CD4-positive, alpha-beta T cell treated with Interleukin-6 for 4 hours (primary cell): ENCODE measurements at regions not wholly inside any gene's neighbourhood (a gene's known extent, or its start where the extent isn't known, plus 50 kb on each side); places are given as distances from the start of the nearest gene placed in this dataset.

Source experiments
- DNase-seq: peaks from one replicate; pipeline ENCODE4 v3.0.0-alpha.2; 2020; ENCODE audit warnings: mixed read lengths

DNA sequence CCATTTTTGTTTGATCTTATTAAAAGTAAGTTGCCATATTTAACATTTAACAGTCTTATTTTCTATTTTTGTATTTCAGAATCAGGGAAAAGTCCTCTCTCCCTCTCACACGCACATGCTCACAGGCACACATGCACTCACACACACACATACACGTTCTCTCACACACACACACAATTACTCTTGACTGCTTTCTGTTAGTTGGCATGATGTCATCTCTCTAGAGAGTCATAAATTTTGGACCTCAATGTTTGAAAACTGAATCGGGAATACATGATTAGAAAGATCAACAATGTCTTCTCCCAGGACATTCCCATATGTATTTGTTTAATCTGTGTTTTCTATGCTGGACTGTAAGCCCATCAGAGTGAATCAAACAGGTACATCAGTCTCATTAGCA, 165.7 kb upstream of the AHR start:
- DNase-seq, result no peak

DNA sequence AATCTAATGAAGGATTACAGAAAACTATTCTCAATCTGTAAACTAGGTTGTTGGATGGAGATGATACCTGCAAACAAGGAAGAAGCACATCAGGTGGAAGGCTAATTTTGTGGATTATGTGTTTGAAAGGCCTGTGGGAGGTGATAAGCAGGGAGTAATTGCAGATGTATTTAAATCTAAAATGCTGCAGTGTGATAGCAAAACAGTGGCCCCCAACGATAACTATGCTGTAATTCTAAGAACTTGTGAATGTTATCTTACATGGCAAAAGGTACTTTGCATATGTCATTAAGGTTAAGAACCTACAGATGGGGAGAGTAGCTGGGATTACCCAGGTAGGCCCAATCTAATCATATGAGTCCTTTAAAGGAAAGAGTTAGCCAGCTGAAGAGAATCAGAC, 164.5 kb upstream of the AHR start:
- DNase-seq, result no peak

DNA sequence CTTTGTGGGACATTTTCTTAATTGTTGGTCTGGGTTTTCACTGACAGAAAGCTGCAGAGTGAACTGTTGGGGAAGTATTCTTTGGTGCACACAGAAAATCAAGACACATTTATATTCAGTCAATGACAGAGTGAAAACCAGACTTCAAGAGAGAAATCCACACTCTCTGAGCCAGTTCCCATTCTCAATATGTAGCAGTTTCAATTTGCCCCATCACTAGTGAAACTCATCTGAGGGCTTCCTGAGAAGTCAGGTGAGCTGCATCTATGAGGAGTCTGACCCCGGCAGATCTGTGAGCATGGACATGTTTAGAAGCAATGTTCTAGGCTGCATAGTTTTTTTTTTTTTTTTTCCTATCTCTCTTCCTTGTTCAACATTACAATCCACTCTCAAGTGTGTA, 163.7 kb upstream of the AHR start:
- DNase-seq, result no peak

DNA sequence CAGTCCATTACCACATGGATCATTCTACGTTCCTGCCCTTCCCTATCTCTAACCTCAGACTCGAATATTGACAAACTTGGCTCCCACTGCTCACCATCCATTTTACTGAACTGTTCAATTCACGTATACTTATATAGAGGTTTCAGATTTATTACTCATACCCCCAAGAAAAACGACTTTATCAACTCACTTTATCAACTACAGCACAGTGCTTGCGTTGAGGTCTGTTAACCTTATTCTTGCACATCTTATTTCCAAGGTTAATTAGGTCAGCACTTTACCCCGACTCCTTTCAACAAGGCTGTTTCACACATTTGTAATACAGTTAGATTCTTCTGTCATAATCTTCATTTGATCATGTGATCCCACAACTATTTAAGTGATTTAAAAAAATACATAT, 162.3 kb upstream of the AHR start:
- DNase-seq, result no peak

DNA sequence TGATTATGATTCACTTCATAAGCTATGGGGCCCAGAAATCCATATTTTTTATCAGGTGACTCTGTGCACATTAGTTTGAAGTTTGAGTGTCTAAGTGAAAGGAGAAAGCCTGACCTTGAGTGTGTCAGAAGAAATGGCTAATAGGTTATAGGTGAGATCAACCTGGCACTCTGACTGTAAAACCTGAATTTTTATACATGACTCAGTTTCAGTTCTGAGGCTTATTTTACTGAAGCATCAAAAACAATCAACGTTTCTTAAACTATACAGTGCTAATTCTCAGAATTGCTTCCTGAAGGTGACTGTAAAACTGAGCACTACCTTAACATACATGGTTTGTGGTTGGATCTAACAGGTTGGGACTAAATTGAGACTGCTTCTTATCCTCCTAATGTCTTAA, 159.4 kb upstream of the AHR start:
- no peak for DNase-seq

DNA sequence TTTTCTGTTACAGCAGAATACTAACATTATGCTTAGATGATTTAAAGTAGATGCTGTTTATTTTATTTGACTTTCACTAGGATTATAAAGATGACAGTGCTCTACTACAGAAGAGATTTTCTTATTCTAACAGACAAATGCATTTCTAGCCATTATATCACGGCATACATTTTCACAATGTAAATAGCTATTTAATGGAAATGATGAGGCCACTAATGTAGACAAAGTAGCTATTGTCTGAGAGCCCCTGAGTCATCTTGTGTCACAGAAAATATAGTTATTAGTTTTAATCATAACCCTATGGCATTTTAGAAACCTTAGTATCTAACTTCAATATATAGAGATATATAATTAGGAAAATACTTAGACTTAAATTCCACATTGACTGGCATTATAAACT, 158.0 kb upstream of the AHR start:
- DNase-seq, result no peak

DNA sequence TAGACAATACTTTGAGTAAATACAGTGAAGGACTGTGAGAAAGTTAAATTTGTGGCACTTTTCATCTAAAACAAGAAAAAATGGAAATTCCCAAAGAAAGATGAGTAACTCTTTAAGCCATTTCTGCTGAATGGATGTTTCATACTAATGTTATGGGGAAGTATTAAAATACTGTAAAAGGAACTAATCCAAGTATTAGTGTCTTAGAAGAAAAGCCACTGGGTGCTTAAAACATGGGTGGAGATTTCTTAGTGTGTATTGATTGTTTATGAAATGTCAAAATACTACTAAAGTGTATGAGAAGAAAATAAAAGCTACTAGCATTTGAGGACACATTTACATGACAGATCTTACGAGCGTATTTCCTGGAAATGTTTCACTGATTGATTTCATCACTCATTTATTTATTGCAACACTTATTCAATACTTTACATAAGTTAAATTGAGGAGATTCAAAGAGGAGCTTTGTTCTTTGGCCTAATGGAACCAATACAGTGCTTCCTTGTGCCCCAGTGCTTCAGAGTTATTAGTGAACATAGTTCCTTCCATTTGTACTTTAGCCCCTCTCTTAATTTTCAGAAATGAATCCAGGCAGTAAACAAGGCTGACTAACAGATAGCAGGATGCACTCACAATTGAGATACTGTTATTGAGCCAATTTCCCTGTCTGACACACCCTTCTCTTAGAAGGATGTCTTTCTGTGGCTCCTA, 155.5 kb upstream of the AHR start:
- DNase-seq, result no peak

DNA sequence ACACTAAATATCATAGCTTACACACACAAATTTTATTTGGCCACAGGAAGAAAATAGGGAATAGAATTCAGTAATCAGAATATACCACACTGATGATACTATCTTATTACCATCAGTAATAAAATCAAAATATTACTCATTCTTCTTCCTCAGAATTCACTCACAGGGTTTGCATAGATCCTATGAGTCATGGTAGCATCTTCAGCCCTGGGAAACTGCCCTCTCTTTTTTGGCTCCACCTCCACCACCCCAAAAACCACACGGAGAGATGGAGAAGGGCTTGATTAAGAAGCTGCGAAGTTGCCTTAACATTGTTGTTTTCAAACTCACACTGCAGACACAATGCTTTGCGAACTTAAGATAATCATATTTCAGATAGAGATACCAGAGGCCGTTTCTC, 154.1 kb upstream of the AHR start:
- DNase-seq, result peak; percentile 72

DNA sequence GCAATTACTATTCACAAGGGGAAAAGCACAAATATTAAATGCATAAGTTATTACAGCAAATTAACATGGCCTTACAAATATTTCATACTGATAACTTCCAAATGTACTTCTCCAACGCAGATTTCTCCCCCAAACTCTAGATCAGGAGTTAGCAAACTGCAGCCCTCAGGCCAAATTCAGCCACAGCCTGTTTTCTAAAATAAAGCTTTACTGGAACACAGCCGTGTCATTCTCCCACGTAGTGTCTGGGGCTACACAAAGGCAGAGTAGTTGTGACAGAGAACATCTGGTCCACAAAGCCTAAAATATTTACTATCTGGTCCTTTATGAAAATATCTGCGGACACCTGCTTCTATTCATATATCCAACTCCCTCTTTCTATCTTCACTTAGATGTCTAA, 151.8 kb upstream of the AHR start:
- no peak for DNase-seq

DNA sequence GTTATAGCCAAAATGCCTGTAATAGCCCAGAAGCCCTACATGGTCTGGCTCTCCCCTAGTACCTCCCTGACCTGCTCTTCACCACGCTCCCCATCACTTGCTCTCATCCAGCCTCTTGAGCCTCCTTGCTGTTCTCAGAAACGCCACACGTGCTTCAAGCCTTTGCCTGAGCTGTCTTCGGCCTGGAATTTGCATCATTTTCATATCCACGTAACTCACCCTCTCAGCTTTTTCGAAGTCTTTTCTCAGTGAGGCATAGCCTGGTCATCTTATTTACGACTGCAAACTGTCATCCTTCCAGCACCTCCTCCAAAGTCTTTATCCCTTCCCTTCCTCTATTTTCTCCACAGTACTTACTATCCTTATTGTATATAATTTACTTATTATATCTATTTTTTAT, 151.0 kb upstream of the AHR start:
- no peak for DNase-seq

DNA sequence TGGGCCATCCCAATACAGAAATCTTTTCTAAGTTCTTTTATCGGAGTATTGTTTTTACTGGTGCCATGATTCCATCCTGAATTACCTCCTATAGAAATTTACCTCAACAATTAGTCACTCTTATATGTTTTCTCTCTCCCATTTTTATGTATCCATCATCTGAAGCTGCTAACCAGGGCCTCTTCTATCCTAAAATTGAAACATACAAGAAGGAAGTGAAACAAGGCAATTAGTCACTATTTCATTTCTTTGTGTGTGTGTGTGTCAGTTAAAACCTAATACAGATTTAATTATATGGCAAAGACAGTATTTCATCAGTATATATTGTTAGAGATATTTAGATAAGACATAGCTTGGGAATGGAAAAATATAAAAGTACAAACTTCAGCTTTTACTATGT, 148.4 kb upstream of the AHR start:
- DNase-seq, result no peak

DNA sequence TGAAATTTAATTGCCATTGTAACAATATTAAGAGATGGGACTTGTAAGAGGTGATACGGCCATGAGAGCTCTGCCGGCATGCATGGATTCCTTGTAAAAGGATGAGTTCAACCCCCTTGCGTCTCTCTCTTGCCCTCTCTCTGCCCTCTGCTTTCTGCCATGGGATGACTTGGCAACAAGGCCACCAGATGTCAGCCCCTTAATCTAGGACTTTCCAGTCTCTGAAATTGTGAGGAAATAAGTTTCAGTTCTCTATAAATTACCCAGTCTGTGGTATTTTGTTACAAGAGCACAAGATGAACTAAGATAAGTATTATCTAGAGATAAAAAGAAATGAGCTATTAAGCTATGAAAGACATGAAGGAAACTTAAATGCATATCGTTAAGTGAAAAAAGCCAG, 145.7 kb upstream of the AHR start:
- DNase-seq, result no peak

DNA sequence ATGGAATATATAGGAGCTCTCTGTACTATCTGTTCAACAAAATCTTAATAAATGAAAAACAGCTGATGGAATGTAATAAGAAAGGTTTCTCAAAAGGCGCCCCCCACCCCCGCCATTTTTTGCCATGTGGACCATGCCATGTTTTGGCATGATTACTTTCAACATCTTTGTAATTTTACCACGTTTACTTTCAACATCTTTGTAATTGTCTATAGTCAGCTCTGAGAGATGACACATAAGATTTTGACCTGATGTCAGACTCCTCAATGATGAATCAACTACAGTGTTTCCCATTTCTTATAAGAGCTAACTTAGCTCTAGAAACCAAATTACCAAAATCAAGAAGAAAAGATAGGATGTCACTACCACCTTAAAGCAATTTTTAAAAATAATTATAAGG, 144.9 kb upstream of the AHR start:
- no peak for DNase-seq

DNA sequence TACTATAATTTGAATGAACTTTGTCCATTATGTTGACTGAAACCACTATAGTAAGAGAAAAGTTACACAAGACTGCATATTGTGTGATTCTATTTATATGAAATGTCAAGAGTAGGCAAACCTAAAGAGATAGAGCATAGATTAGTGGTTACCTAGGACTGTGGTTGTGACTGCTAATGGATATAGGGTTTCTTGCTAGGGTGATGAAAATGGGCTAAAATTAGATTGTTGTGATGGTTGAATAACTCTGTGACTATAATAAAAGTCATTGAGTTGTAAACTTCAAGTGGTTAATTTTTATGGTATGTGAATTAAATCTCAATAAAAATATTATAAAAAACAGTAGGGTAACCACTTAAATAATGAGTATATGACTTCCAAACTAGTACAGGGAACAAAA, 142.9 kb upstream of the AHR start:
- no peak for DNase-seq

DNA sequence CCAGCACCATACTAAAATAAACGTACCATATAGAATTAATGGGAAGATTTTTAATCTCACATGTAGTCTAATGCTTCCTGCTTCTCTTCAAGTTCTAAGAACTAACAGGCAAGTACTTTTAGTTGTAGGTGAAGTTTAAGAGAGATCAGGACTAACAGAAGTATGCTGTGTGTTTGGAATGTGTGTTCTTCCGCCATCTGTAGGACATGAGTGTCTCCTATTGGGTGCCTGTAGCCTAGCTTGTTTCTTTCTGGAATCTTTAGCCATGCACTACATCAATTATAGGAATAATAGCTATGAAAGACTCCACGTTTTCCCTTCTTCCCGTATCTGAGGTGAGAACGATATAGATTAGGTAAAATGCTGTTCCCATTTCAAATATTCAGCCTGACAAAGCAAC, 140.2 kb upstream of the AHR start:
- no peak for DNase-seq

DNA sequence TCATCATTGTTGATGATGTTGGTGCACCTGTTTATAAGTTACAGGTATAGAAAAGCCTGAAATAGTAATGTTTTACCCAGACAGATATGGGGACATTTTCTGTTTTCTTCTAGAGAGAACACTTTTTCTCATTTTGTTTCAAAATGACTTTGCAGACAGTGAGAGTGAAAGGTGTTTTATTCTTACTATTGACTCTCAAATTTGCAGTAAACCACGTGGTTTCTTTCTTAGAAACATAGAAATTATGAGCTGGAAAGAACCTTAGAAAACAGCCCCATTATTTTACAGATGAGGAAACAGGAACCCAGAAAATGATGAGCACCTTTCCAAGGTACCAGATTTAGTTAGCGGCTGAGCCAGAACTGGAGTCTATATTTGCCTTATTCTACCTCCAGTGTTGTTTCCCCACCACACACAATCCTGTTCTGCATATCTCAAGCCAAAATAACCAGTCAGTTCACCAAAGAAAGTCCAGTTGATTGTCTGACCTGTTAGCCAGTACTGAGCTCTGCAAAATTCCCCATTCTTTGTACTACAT, 138.9 kb upstream of the AHR start:
- no peak for DNase-seq

DNA sequence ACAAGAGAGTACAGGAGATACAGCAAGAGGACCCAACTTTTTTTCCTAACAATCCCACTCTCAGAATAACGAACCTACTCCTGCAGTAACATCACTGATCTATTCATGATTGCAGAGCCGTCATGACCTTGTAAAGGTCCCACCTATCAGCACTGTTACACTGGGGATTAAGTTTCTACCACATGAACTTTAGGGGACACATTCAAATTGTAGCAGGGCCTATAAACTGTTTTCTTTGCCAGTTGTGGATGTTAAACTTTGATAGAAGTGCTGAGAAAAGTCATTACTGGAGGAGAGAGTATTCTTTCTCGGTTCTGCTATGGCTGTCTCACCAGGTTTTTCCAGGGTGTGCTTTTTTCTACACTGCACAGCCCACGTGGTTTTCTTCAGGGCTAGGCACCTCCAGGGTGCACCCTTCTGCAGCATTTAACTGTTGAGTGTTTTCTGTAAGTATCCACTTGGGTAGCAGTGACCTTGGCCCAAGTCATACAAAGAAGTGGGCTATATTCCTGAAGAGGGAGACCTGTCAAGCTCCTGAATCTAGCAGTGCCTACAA, 131.6 kb upstream of the AHR start:
- DNase-seq, result peak; percentile 2

DNA sequence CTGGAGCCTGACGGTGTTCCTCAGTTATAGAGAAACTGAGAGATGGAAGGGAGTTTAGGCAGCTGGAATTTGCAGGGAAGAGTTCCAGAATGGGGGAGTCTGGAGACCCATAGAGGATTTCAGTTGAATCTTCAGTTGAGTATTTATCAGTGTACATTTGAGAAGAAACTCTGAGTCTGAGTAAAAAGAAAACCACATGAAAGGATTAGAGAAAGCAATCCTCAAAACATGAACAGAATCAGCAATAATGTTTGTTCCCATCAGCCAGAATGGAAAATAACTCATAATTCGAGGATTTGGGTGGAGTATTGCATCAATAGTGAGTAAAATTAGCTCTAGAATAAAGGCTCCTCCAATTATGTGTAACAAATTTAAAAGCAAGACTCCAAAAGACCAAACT, 130.0 kb upstream of the AHR start:
- no peak for DNase-seq

DNA sequence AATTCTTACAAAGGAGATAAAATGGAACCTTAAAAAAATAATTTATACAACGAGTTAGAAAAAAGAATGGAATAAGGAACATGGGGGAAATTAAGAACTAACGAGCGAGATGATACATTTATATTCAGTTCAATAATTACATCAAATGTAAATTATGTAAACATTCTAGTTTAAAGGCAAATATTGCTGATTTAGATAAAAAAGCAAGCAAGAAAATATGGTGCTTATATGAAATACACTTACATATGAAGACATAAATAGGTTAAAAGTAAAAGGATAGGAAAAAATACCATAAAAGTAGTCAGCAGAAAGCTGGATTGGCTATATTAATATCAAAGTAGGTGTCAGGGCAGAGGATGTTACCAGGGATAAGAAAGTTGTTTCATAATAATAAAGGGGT, 127.0 kb upstream of the AHR start:
- no peak for DNase-seq

DNA sequence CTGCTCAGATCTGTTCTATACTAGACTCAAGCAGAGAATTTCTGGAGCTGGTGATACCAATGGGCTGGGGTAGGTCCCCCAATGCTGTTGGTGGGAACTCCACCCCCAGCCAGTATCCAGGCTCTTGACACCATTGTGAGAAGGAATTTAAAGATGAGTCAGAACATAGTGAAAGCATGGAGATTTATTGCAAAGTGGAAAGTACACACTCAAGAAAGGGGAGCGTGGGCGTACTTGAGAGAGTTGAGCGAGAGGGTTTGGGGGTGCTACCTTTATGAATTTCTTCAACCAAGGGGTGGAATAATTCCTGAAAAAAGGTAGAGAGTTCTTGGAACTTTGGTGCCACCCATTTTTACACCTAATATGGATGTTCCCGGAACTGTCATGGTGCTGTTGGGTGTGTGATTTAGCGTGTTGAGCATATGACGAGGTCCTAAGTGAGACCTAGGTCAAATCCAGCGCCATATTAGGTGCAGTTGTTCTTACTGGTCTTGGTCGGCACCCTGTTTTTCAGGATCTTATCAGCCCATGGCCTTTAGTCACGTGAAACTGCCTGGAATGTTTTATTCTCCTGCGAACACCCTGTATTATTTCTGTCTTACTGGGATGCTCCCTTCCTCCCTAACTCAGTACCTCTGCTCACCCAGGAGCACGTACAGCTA, 122.0 kb upstream of the AHR start:
- no peak for DNase-seq

DNA sequence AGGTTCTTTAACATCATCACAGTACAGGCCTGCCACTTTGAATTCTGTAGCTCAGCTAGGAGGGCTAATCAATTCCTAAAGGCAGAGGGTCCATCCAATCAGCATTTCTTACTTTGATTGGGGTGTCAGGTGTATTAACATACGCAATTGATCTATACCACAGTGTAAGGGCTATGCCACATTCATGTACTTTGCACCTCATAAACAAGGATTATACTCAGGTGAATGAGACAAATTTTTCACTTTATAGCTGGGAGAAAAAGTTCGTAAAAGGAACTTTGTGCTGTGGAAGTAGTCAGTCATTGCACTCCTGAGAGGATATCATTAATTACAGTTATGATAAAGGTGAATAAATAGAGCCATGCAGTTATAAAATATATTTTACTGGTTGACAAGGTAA, 119.9 kb upstream of the AHR start:
- DNase-seq, result no peak

DNA sequence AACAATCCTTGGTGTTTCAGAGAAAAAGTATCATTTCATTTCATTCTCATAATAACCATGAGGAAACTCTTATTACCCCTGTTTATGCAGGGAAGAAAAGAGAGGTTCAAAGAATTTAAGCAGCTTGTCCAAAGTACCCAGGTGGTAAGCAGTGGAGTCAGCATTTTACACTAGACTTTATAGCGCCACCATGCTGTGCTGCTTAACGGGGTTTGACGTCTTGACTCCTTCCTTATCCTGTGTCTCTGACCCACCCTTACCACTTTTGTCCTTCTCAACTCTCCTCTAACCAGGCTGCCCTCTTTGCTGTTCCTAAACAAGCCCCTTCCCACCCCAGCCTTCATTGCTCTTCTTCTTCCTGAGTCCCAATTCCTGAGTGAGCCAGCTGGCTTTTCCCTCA, 117.0 kb upstream of the AHR start:
- DNase-seq, result no peak

DNA sequence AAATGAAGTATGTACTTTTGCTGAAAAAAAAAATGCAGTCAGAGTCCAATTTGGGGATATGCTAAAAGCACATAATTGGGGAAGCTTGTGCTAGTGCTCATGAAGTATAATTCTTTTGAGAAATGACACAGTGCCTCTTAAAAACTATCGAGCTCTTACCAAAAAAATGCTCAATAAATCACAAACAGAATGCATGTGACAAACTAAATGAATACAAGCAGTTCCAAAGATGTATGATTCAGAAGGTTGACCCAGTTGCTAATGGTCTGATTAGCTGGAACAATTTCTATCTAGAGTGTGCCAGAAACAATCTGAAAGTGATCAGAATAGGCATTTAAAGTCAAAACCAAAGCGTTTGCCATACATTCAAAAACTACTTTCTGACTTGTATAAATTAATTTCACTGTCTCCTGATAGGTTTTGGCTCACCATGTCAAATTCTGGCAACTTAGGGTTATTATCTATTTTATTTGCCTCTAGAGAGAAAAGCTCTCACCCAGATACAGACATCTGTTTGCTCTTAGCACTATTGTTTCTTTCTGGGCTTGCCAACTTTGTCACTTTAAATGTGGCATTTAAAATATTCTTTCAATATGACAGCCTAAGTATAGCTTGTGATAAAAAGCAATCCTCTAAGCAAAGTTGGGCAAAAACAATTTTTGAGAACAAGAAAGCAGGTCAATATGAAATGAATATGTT, 114.7 kb upstream of the AHR start:
- DNase-seq, result no peak
